GM23248 (cell line): ENCODE measurements at regions not wholly inside any gene's neighbourhood (a gene's known extent, or its start where the extent isn't known, plus 50 kb on each side); places are given as distances from the start of the nearest gene placed in this dataset.

Experiments
- DNase-seq: peaks from one replicate; pipeline ENCODE4 v3.0.0-alpha.2; 2015
- H2AFZ ChIP-seq: fragments of 200-600 bp; sonication (generic); 2 replicates; pipeline ENCODE4 v1.6.1; 2016; ENCODE audit warnings: antibody characterized with exemption
- H3F3A ChIP-seq: fragments of 200-600 bp; sonication (generic); 2 replicates; pipeline ENCODE4 v1.6.1; 2016; ENCODE audit warnings: mild to moderate bottlenecking, antibody characterized with exemption, mixed run types; ENCODE audit not compliant: insufficient read depth
- H3K27ac ChIP-seq: fragments of 200-600 bp; sonication (generic); 2 replicates; pipeline ENCODE4 v1.5.1; 2016; ENCODE audit warnings: mild to moderate bottlenecking
- H3K27me3 ChIP-seq: fragments of 200-600 bp; sonication (generic); replicated peaks from 2 replicates; pipeline ENCODE4 v1.6.1; 2016; ENCODE audit warnings: mild to moderate bottlenecking; ENCODE audit not compliant: insufficient read depth
- H3K36me3 ChIP-seq: fragments of 200-600 bp; sonication (generic); 2 replicates; pipeline ENCODE4 v1.6.1; 2016; ENCODE audit warnings: low read depth, mild to moderate bottlenecking
- H3K4me1 ChIP-seq: fragments of 200-600 bp; sonication (generic); 2 replicates; pipeline ENCODE4 v1.6.1; 2016; ENCODE audit warnings: mild to moderate bottlenecking; ENCODE audit not compliant: insufficient read depth
- H3K4me2 ChIP-seq: fragments of 200-600 bp; sonication (generic); one replicate; pipeline ENCODE4 v1.6.1; 2016; ENCODE audit warnings: mild to moderate bottlenecking; ENCODE audit not compliant: unreplicated experiment
- H3K4me3 ChIP-seq: fragments of 200-600 bp; sonication (generic); 2 replicates; pipeline ENCODE4 v1.5.1; 2016; ENCODE audit warnings: mild to moderate bottlenecking
- H3K79me2 ChIP-seq: fragments of 200-600 bp; sonication (generic); 2 replicates; pipeline ENCODE4 v1.6.1; 2016; ENCODE audit warnings: mild to moderate bottlenecking; ENCODE audit not compliant: insufficient read depth
- H3K9ac ChIP-seq: fragments of 200-600 bp; sonication (generic); 2 replicates; pipeline ENCODE4 v1.6.1; 2016; ENCODE audit warnings: mild to moderate bottlenecking
- H3K9me2 ChIP-seq: fragments of 200-600 bp; sonication (generic); 2 replicates; pipeline ENCODE4 v1.6.1; 2016; ENCODE audit warnings: mixed run types, mild to moderate bottlenecking, moderate library complexity; ENCODE audit not compliant: insufficient read depth
- H3K9me3 ChIP-seq: fragments of 200-600 bp; sonication (generic); one replicate; pipeline ENCODE4 v1.6.1; 2017; ENCODE audit warnings: low read depth
- H4K20me1 ChIP-seq: fragments of 200-600 bp; sonication (generic); 2 replicates; pipeline ENCODE4 v1.6.0; 2016; ENCODE audit not compliant: insufficient read depth
- EZH2 ChIP-seq: fragments of 200-600 bp; sonication (generic); IDR thresholded peaks from 2 replicates; pipeline ENCODE4 v1.6.1; 2018; ENCODE audit warnings: antibody characterized with exemption, mild to moderate bottlenecking; ENCODE audit not compliant: insufficient read depth, poor library complexity, severe bottlenecking
- WGBS, 2 experiments: methylation state at CpG; one replicate each; pipeline ENCODE4 v1.1.6; 2015 to 2017; ENCODE audit warnings: low lambda C conversion rate in 2 of 2, low coverage in 1 of 2; ENCODE audit errors: missing lambda C conversion rate in 2 of 2; 5-methylcytosine and 5-hydroxymethylcytosine counted together
- in situ Hi-C: fragments of 300-500 bp; cut with MboI; formaldehyde crosslinking; loops from 2 replicates; pipeline ENCODE4 v1.15.0; 2020

GRCh38 chr13:110826861-110827672 lies 87.8 kb downstream of the ANKRD10 start:
- H3K36me3 ChIP-seq: no peaks in the 10 kb centered on the region

More at GRCh38 chr13:110826861-110827672, 87.8 kb downstream of the ANKRD10 start:
- H3K27ac ChIP-seq: no peak overlapping the region
- H4K20me1 ChIP-seq: no peaks in the 10 kb centered on the region
- H3K9me3 ChIP-seq: no peaks in the 10 kb centered on the region
- H3K4me2 ChIP-seq: no peak overlapping the region
- peaks cover 8% of the 10 kb centered on the region for H3K4me1 ChIP-seq
- H3K27me3 ChIP-seq: peaks cover 4% of the 10 kb centered on the region
- no peak overlapping the region for H3K9ac ChIP-seq
- H3K9me2 ChIP-seq: no peaks in the 10 kb centered on the region
- no peak overlapping the region for H2AFZ ChIP-seq
- no peak for DNase-seq
- no peak for TF ChIP-seq EZH2
- no peaks in the 10 kb centered on the region for H3F3A ChIP-seq
- H3K79me2 ChIP-seq: no peaks in the 10 kb centered on the region
- in situ Hi-C loops: no loop called here
- WGBS, 2 experiments: 73 to 88% methylated on average over 4 of the region's 4 CpGs
- no peak overlapping the region for H3K4me3 ChIP-seq
